Prostate gland (tissue), 2 donors: ENCODE measurements at regions not wholly inside any gene's neighbourhood (a gene's known extent, or its start where the extent isn't known, plus 50 kb on each side); places are given as distances from the start of the nearest gene placed in this dataset.

ENCODE experiments used
- CTCF ChIP-seq, 4 experiments: fragments of 200-600 bp in 2 of 4; fragments of 450-650 bp in 2 of 4; sonication (generic) in 2 of 4; IDR thresholded peaks; 1 replicate in 3 of 4; 2 replicates in 1 of 4; pipeline ENCODE4 v1.5.1; 2016 to 2019; ENCODE audit warnings: antibody characterized with exemption in 4 of 4, mild to moderate bottlenecking in 2 of 4, moderate library complexity in 2 of 4
- POLR2A ChIP-seq: fragments of 450-650 bp; IDR thresholded peaks from one replicate; pipeline ENCODE4 v1.6.1; 2016; ENCODE audit warnings: antibody characterized with exemption, mild to moderate bottlenecking
- POLR2AphosphoS5 ChIP-seq: sonication (generic); formaldehyde crosslinking; IDR thresholded peaks from one replicate; pipeline ENCODE4 v1.6.1; 2017; ENCODE audit warnings: antibody characterized with exemption

DNA sequence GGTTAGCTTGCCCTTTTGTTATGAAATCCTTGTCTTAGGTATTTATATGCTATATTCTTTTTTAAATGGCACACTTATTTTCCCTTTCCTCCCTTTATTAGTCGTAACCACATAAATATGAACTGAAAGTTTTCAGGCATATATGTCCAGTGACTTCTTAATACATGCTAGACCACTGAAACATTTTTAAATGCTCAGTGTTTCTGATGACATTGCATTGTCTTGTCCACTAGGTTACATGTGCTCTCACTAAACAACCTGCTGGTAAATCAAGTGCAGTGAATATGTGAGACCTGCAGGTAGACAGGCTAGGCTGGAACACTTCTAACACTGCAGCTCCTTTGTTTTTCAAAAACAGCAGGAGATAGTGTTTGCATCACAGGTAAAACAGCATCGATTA lies 332.6 kb upstream of the DACH1 start:
- TF ChIP-seq CTCF (IDR thresholded peaks at IDR 0.05) (no peak), POLR2AphosphoS5 (no peak), POLR2A (no peak)
